Glutamatergic neuron (in vitro differentiated cells): ENCODE measurements at regions not wholly inside any gene's neighbourhood (a gene's known extent, or its start where the extent isn't known, plus 50 kb on each side); places are given as distances from the start of the nearest gene placed in this dataset.

Source experiments
- DNase-seq: peaks from one replicate; pipeline ENCODE4 v3.0.0; 2022
- H3K27ac Mint-ChIP-seq: one replicate; pipeline ENCODE4 v1.8.0; 2020; ENCODE audit warnings: mild to moderate bottlenecking, mixed read lengths, inconsistent platforms; ENCODE audit not compliant: unreplicated experiment
- H3K27me3 Mint-ChIP-seq: one replicate; pipeline ENCODE4 v1.8.0; 2020; ENCODE audit warnings: mild to moderate bottlenecking, moderate library complexity, mixed read lengths, inconsistent platforms; ENCODE audit not compliant: unreplicated experiment
- H3K36me3 Mint-ChIP-seq: one replicate; pipeline ENCODE4 v1.8.0; 2020; ENCODE audit warnings: mild to moderate bottlenecking, mixed read lengths, inconsistent platforms; ENCODE audit not compliant: unreplicated experiment
- H3K4me1 Mint-ChIP-seq: one replicate; pipeline ENCODE4 v1.8.0; 2020; ENCODE audit warnings: mild to moderate bottlenecking, low read depth, mixed read lengths, inconsistent platforms; ENCODE audit not compliant: unreplicated experiment
- H3K4me3 Mint-ChIP-seq: one replicate; pipeline ENCODE4 v1.8.0; 2020; ENCODE audit warnings: mild to moderate bottlenecking, mixed read lengths, inconsistent platforms; ENCODE audit not compliant: unreplicated experiment
- H3K9me3 Mint-ChIP-seq: one replicate; pipeline ENCODE4 v1.8.0; 2020; ENCODE audit warnings: mild to moderate bottlenecking, moderate library complexity, mixed read lengths, inconsistent platforms; ENCODE audit not compliant: unreplicated experiment
- TF ChIP-seq, protein P1 (sequence below): fragments of 200-600 bp; sonication (generic); IDR thresholded peaks from one replicate; pipeline ENCODE4 v1.5.0; 2021; ENCODE audit not compliant: partially characterized antibody, unreplicated experiment

DNA sequence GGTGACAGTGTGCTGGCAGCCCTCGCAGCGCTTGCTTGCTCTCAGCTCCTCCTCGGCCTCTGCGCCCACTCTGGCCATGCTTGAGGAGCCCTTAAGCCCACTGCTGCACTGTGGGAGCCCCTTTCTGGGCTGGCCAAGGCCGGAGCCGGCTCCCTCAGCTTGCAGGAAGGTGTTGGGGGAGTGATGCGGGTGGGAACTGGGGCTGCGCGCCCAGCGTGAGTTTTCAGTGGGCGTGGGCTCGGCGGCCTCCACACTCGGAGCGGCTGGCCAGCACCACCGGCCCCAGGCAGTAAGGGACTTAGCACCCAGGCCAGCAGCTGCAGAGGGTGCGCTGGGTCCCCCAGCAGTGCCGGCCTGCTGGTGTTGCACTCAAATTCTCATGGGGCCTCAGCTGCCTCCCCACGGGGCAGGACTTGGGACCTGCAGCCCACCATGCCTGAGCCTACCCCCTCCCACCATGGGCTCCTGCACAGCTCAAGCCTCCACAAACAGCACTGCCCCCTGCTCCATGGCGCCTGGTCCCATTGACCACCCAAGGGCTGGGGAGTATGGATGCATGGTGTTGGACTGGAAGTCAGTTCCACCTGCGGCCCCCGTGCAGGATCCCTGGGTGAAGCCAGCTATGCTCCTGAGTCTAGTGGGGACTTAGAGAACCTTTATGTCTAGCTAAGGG lies 223.1 kb upstream of the PTPRD start:
- H3K4me3 Mint-ChIP-seq, result no peak overlapping the region
- no peaks in the 10 kb centered on the region for H3K36me3 Mint-ChIP-seq
- H3K27ac Mint-ChIP-seq, result no peak overlapping the region
- no peaks in the 10 kb centered on the region for H3K9me3 Mint-ChIP-seq
- H3K4me1 Mint-ChIP-seq, result no peaks in the 10 kb centered on the region
- H3K27me3 Mint-ChIP-seq, result no peaks in the 10 kb centered on the region
- no peak for DNase-seq
- TF ChIP-seq, protein P1, sequence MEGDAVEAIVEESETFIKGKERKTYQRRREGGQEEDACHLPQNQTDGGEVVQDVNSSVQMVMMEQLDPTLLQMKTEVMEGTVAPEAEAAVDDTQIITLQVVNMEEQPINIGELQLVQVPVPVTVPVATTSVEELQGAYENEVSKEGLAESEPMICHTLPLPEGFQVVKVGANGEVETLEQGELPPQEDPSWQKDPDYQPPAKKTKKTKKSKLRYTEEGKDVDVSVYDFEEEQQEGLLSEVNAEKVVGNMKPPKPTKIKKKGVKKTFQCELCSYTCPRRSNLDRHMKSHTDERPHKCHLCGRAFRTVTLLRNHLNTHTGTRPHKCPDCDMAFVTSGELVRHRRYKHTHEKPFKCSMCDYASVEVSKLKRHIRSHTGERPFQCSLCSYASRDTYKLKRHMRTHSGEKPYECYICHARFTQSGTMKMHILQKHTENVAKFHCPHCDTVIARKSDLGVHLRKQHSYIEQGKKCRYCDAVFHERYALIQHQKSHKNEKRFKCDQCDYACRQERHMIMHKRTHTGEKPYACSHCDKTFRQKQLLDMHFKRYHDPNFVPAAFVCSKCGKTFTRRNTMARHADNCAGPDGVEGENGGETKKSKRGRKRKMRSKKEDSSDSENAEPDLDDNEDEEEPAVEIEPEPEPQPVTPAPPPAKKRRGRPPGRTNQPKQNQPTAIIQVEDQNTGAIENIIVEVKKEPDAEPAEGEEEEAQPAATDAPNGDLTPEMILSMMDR, result no peak

GRCh38 chr9:10843151-10843550 lies 230.3 kb upstream of the PTPRD start:
- no peaks in the 10 kb centered on the region for H3K27me3 Mint-ChIP-seq
- no peaks in the 10 kb centered on the region for H3K9me3 Mint-ChIP-seq
- TF ChIP-seq, protein P1, result no peak
- no peak for DNase-seq
- no peak overlapping the region for H3K4me3 Mint-ChIP-seq
- H3K4me1 Mint-ChIP-seq, result no peaks in the 10 kb centered on the region
- H3K36me3 Mint-ChIP-seq, result no peaks in the 10 kb centered on the region
- H3K27ac Mint-ChIP-seq, result no peak overlapping the region

DNA sequence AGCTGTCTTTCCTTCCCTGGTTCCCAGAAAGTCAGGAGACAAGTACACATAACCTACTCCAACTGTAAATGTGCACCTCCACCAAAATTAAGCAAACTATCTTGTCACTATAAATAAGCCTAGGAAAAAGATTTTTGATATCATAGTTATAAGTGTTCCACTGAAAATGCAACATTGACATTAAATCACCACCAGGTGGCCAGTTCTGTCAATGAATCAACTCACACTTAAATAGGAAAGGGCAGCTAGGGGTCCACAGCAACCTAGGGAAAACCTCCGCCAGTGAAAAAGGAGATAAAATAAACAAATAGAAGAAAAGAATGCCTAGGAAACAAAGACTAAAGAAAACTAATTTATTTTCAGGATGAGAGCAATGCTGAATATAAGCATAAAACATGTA lies 243.0 kb upstream of the PTPRD start:
- Mint-ChIP-seq H3K4me3 (no peak overlapping the region), H3K4me1 (no peaks in the 10 kb centered on the region), H3K9me3 (no peaks in the 10 kb centered on the region), H3K36me3 (no peaks in the 10 kb centered on the region), H3K27ac (no peak overlapping the region), H3K27me3 (no peaks in the 10 kb centered on the region)
- no peak for DNase-seq
- TF ChIP-seq, protein P1, result peak; percentile 89

DNA sequence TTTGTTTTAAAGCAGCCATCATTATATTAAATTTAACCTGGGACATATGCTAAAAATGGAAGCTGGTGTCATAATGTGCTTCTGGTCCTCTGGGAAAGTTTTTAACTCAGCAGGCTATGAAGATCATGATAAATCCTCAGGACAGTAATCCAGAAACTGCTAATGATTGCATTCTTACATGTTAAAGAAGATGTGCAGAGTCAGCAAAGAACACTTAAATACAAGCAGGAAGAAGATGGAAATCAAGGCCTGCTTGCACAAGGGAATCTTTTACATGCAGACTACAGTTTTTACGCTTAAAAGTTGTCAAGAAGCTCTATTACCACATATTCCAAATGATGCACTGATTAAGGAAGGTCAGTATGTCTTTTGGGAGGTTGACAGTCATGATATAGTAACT lies 246.0 kb upstream of the PTPRD start:
- Mint-ChIP-seq H3K4me1 (no peaks in the 10 kb centered on the region), H3K27me3 (no peaks in the 10 kb centered on the region), H3K27ac (no peak overlapping the region), H3K4me3 (no peak overlapping the region), H3K9me3 (no peaks in the 10 kb centered on the region), H3K36me3 (no peaks in the 10 kb centered on the region)
- DNase-seq, result no peak
- TF ChIP-seq, protein P1, result no peak

DNA sequence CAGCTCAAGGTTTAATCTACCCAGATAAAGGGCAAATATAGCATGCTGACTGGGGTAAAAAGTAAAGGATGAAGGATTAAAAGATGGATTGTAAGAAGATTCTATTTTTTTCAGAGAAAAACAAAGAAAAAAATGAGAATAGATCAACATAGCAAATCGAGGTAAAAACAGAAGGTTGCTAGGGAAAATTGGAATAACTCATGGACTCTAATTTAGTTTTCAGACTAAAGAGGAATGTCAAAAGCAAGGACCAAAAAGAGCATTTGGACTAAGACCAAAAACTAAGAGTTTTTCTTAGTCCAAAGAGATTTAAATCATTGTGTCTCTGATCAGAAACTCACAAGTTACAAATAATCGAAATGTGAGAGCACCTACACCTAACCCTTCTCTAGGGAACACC lies 250.7 kb upstream of the PTPRD start:
- TF ChIP-seq, protein P1, result no peak
- no peak overlapping the region for H3K27ac Mint-ChIP-seq
- H3K4me3 Mint-ChIP-seq, result no peak overlapping the region
- no peaks in the 10 kb centered on the region for H3K36me3 Mint-ChIP-seq
- no peaks in the 10 kb centered on the region for H3K27me3 Mint-ChIP-seq
- H3K9me3 Mint-ChIP-seq, result peaks cover 3% of the 10 kb centered on the region
- no peak for DNase-seq
- H3K4me1 Mint-ChIP-seq, result no peaks in the 10 kb centered on the region
